ENCODE measurements at regions not wholly inside any gene's neighbourhood (a gene's known extent, or its start where the extent isn't known, plus 50 kb on each side); places are given as distances from the start of the nearest gene placed in this dataset.

- DNase-seq (ENCODE audit: low spot score): no peak
- Mint-ChIP-seq H3K4me1 (ENCODE audit: unreplicated experiment) (peaks cover 4% of the 10 kb centered on the region), H3K4me3 (ENCODE audit: unreplicated experiment) (no peak overlapping the region), H3K27me3 (ENCODE audit: unreplicated experiment) (peaks cover 4% of the 10 kb centered on the region), H3K9me3 (ENCODE audit: unreplicated experiment) (no peaks in the 10 kb centered on the region), H3K27ac (ENCODE audit: unreplicated experiment) (no peak overlapping the region), H3K36me3 (ENCODE audit: low read depth, unreplicated experiment) (no peaks in the 10 kb centered on the region)
- TF ChIP-seq CTCF (IDR thresholded peaks at IDR 0.05; ENCODE audit: unreplicated experiment): no peak
These were observed 49.9 kb downstream of the SYNE3 start for GRCh38 chr14:95466506-95466905.

GRCh38 chr14:95465936-95466335 lies 50.5 kb downstream of the SYNE3 start:
- Mint-ChIP-seq H3K27ac (ENCODE audit: unreplicated experiment) (no peak overlapping the region), H3K4me3 (ENCODE audit: unreplicated experiment) (no peak overlapping the region), H3K27me3 (ENCODE audit: unreplicated experiment) (peaks cover 6% of the 10 kb centered on the region), H3K4me1 (ENCODE audit: unreplicated experiment) (peaks cover 8% of the 10 kb centered on the region), H3K9me3 (ENCODE audit: unreplicated experiment) (no peaks in the 10 kb centered on the region), H3K36me3 (ENCODE audit: low read depth, unreplicated experiment) (no peaks in the 10 kb centered on the region)
- no peak for TF ChIP-seq CTCF (IDR thresholded peaks at IDR 0.05; ENCODE audit: unreplicated experiment)
- no peak for DNase-seq (ENCODE audit: low spot score)

- Mint-ChIP-seq H3K27ac (ENCODE audit: unreplicated experiment) (no peak overlapping the region), H3K4me1 (ENCODE audit: unreplicated experiment) (peaks cover 13% of the 10 kb centered on the region), H3K9me3 (ENCODE audit: unreplicated experiment) (no peaks in the 10 kb centered on the region), H3K36me3 (ENCODE audit: low read depth, unreplicated experiment) (no peaks in the 10 kb centered on the region), H3K27me3 (ENCODE audit: unreplicated experiment) (peaks cover 7% of the 10 kb centered on the region), H3K4me3 (ENCODE audit: unreplicated experiment) (no peak overlapping the region)
- DNase-seq (ENCODE audit: low spot score): no peak
- TF ChIP-seq CTCF (IDR thresholded peaks at IDR 0.05; ENCODE audit: unreplicated experiment): no peak
These were observed 51.1 kb downstream of the SYNE3 start for GRCh38 chr14:95465358-95465757.

- Mint-ChIP-seq H3K9me3 (ENCODE audit: unreplicated experiment) (no peaks in the 10 kb centered on the region), H3K4me1 (ENCODE audit: unreplicated experiment) (peaks cover 13% of the 10 kb centered on the region), H3K27ac (ENCODE audit: unreplicated experiment) (no peak overlapping the region), H3K27me3 (ENCODE audit: unreplicated experiment) (peaks cover 7% of the 10 kb centered on the region), H3K36me3 (ENCODE audit: low read depth, unreplicated experiment) (no peaks in the 10 kb centered on the region), H3K4me3 (ENCODE audit: unreplicated experiment) (no peak overlapping the region)
- TF ChIP-seq CTCF (IDR thresholded peaks at IDR 0.05; ENCODE audit: unreplicated experiment): no peak
- DNase-seq (ENCODE audit: low spot score): no peak
These were observed 51.9 kb downstream of the SYNE3 start for GRCh38 chr14:95464514-95464913.

- no peak overlapping the region for H3K4me3 Mint-ChIP-seq (ENCODE audit: unreplicated experiment)
- H3K27ac Mint-ChIP-seq (ENCODE audit: unreplicated experiment): no peak overlapping the region
- no peak for DNase-seq (ENCODE audit: low spot score)
- H3K27me3 Mint-ChIP-seq (ENCODE audit: unreplicated experiment): peaks cover 7% of the 10 kb centered on the region
- no peak for TF ChIP-seq CTCF (IDR thresholded peaks at IDR 0.05; ENCODE audit: unreplicated experiment)
- H3K9me3 Mint-ChIP-seq (ENCODE audit: unreplicated experiment): no peaks in the 10 kb centered on the region
- H3K36me3 Mint-ChIP-seq (ENCODE audit: low read depth, unreplicated experiment): no peaks in the 10 kb centered on the region
- H3K4me1 Mint-ChIP-seq (ENCODE audit: unreplicated experiment): peaks cover 13% of the 10 kb centered on the region
These were observed 52.3 kb downstream of the SYNE3 start for GRCh38 chr14:95464103-95464502.

All from endothelial cell (in vitro differentiated cells).